H4 (cell line): ENCODE measurements at regions not wholly inside any gene's neighbourhood (a gene's known extent, or its start where the extent isn't known, plus 50 kb on each side); places are given as distances from the start of the nearest gene placed in this dataset.
"Not testable (repeated sequence)": the region's sequence is repeated elsewhere in the genome, so short reads cannot be mapped to it uniquely, and the experiment has no call there.

Source experiments
- DNase-seq: peaks from one replicate; pipeline ENCODE4 v3.0.0-alpha.2; 2015; ENCODE audit warnings: low spot score

GRCh38 chr9:73996844-73997243, 500.3 kb upstream of the RORB start:
- no peak for DNase-seq

DNA sequence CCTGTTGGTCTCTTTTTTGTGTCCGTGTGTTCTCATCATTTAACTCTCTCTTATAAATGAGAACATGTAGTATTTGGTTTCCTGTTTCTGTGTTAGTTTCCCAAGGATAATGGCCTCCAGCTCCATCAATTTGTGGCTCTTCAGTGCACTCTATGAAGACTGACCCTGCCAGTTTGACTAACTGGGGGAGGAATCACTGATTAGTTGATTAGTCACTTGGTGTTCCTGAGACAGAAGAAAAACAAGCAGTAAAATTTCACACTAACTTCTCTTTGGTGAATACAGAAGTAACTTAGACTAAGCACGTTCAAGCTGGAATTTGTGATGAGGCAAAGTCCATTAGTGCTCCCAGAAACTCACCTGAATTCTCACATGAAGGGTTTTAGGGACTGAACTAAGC, 495.8 kb upstream of the RORB start:
- DNase-seq = no peak

DNA sequence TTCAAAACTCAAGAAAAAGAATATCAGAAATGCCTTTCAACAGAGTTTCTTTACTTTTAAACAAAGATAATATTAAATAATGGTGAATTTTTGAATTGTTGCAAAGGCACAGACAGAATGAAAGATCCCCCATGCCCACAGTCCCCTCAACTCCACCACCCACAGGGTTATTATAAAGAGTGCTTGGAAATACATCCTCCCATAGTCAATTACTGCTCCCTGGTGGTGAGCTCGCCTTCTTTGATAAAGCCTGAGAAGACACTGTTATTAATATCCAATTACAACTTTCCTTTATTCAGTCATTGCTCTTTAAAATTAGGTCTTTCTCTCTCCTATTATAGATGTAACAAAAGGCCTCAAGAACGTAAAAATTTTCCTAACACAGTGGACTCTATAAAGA, 490.2 kb upstream of the RORB start:
- DNase-seq = no peak

DNA sequence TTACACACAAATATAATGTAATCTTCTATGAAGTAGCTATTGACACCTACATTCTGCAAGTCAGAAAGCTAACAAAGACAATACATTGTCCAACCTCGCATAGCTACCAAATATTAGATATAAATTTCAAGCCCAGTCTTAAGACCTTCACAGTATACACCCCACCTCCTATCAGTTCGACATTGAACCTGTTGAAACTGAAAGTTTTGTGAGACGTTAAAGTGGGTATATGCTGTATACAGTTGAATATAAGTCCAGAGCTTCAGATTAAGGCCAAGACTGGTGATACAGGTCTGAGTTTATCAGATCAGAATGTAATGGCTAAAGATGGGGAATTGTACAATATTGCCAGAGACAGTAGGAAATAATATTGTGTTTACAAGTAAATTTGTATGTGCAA, 489.3 kb upstream of the RORB start:
- DNase-seq = no peak

GRCh38 chr9:74016004-74016403, 481.1 kb upstream of the RORB start:
- DNase-seq = no peak

DNA sequence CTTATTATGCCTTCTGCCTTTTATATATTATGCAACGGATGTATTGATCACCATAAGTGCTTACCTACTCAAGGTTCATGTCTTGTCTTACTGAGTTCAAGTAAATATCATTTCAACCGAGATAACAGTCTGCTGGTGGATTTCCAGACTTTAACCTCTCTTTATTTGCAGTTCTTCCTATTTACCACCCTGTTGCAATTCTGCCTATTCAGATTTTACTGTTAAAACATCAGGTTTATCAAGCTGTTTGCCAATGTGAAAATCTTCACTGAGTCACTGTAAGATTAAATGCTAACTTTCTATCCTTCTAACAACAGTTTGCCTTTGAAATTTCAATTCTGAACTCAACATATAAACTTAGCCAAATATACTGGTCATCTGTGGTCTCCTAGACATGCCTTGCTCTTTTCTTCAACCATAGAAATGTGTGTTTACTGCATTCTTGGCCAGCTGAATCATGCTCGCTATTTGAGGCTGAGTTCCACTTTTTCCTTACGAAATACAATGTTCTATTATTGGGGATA, 471.7 kb upstream of the RORB start:
- DNase-seq = peak; percentile 86

DNA sequence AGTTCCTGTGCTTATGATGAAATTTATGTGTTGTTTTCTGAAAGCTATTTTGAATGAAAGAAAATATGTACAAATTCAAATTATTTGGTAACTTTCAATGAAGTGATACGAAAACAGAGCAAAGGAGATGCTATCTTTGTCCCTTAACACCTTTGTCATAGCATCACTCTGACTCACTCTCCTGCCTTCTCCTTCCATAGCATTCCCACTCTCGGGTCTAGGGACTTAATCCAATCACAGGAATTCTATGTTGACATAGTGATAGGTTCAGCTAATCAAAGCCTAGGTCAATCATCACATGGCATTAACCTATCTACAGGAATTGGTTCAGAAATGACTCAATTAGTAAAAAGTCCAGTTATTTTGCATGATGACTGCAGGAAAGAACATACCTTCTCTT, 464.7 kb upstream of the RORB start:
- no peak for DNase-seq

- no peak for DNase-seq
Measured at GRCh38 chr9:74035786-74036185, 461.3 kb upstream of the RORB start.

- no peak for DNase-seq
Measured at GRCh38 chr9:74036549-74037231, 460.4 kb upstream of the RORB start.

GRCh38 chr9:74037274-74037673, 459.9 kb upstream of the RORB start:
- no peak for DNase-seq

GRCh38 chr9:74041588-74041987, 455.5 kb upstream of the RORB start:
- DNase-seq = no peak

DNA sequence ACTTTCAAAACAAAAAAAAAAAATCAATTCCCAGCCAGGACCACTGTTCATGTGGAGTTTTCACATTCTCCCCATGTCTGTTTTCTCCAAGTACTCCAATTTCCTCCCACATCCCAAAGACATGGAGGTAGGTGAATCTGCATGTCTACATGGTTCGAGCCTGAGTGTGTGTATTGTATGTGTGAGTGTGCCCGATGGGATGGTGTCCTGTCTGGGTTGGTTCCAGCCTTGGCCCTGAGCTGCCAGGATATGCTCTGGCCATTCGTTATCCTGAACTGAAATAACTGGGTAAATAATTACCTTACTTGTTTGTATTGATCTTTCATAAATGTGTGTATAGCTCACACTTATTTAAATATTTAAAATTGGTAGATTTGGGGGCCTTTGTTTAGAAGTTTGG, 452.3 kb upstream of the RORB start:
- no peak for DNase-seq

- DNase-seq = no peak
Measured at GRCh38 chr9:74056023-74056422, 441.1 kb upstream of the RORB start.

DNA sequence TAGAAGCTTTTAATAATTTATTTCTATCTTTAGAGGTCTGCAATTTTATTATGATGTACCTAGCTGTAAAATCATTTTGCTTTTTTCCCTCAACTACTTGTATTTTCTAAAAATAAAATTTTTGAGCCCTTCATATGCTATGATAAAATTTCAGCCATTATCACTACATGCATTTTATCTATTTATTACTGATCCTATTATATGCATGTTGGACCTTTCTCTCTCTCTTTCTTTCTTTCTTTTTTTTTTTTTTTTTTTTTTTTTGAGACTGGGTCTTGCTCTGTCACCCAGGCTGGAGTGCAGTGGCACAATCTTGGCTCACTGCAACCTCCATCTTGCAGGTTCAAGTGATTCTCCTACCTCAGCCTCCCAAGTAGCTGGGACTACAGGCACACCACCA, 440.1 kb upstream of the RORB start:
- not testable (repeated sequence) for DNase-seq

- DNase-seq = no peak
Measured at GRCh38 chr9:74064702-74065101, 432.4 kb upstream of the RORB start.

GRCh38 chr9:74066128-74066527, 431.0 kb upstream of the RORB start:
- DNase-seq = no peak

- DNase-seq = no peak
Measured at GRCh38 chr9:74066605-74067004, 430.5 kb upstream of the RORB start.

DNA sequence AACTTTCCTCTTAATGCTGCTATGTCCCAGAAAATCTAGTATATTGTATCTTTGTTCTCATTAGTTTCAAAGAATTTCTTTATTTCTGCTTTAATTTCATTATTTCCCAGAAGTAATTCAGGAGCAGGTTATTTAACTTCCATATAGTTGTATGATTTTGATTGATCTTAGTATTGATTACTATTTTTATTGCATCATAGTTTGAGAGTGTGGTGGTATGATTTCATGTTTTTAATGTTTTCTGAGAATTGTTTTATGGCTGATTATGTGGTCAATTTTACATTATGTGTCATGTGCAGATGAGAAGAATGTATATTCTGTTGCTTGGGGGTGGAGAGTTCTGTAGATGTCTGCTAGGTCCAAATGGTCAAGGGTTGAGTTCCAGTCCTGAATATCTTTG, 425.6 kb upstream of the RORB start:
- DNase-seq = no peak

DNA sequence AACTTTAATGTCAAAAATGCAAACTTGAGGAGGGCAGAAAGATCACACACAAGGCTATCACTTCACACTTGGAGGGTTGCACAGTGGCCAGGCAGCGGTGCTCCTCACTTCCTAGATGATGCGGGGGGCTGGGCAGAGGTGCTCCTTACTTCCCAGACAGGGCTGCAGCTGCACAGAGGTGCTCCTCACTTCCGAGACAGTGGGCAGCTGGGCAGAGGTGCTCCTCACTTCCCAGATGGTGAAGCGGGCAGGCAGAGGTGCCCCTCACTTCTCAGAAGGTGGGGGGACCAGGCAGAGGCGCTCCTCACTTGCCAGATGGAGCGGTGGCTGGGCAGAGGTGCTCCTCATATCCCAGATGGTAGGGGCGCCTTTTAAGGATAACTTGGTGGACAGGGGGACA, 423.2 kb upstream of the RORB start:
- DNase-seq = no peak

DNA sequence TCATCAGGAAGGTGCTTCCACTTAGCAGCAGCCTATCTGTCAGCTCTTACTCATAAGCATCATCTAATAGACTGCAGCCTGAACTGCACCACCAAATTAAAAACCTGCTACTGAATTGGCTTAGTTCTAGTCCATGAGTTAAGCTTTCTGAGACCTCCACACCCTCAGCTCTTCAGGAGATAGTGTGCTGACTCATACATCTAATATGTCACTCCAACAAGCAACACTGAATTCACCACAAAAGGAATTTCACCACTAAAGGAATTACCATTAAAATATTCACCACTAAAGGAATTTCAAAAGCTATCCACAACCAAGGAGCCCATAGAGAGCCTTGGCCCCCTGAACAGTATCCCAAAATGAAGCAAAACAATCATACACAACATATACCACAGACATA, 418.5 kb upstream of the RORB start:
- DNase-seq = peak; percentile 81

DNA sequence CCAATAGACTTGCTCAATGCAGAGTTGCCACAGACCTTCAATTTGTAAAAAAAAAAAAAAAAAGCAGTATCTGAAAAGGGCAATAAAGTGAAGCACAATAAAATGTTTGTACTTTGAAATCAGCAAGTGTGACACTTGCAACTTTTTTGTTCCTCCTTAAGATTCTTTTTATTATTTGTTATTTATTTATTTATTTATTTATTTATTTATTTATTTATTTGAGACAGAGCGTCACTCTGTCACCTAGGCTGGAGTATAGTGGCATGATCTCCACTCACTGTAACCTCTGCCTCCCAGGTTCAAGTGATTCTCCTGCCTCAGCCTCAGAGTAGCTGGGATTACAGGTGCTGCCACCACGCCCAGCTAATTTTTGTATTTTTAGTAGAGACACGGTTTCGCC, 416.5 kb upstream of the RORB start:
- DNase-seq = not testable (repeated sequence)

- DNase-seq = no peak
Measured at GRCh38 chr9:74083681-74084433, 413.3 kb upstream of the RORB start.

- DNase-seq = not testable (repeated sequence)
Measured at GRCh38 chr9:74085384-74086037, 411.6 kb upstream of the RORB start.
